GM23338 (cell line): ENCODE measurements at regions not wholly inside any gene's neighbourhood (a gene's known extent, or its start where the extent isn't known, plus 50 kb on each side); places are given as distances from the start of the nearest gene placed in this dataset.

Experiments
- ATAC-seq: fragments of 200-7000 bp; cut with Tn5 transposase; 3 replicates; pipeline ENCODE4 v1.9.1; 2020
- DNase-seq: peaks from one replicate; pipeline ENCODE4 v3.0.0-alpha.2; 2015; ENCODE audit warnings: low spot score
- H2AFZ ChIP-seq: fragments of 200-600 bp; sonication (generic); 2 replicates; pipeline ENCODE4 v1.8.0; 2016; ENCODE audit warnings: antibody characterized with exemption, mild to moderate bottlenecking, moderate library complexity
- H3F3A ChIP-seq: fragments of 200-600 bp; sonication (generic); replicated peaks from 2 replicates; pipeline ENCODE4 v1.8.0; 2017; ENCODE audit warnings: antibody characterized with exemption, mixed run types, low read depth
- H3K27ac ChIP-seq: fragments of 200-600 bp; sonication (generic); 2 replicates; pipeline ENCODE4 v1.6.1; 2016; ENCODE audit warnings: low read depth
- H3K27me3 ChIP-seq: fragments of 200-600 bp; sonication (generic); 2 replicates; pipeline ENCODE4 v1.8.0; 2016; ENCODE audit warnings: mild to moderate bottlenecking, mixed run types, moderate library complexity; ENCODE audit not compliant: insufficient read depth
- H3K36me3 ChIP-seq: fragments of 200-600 bp; sonication (generic); 2 replicates; pipeline ENCODE4 v1.8.0; 2016; ENCODE audit warnings: mild to moderate bottlenecking; ENCODE audit not compliant: insufficient read depth
- H3K4me1 ChIP-seq: fragments of 200-600 bp; sonication (generic); 2 replicates; pipeline ENCODE4 v1.8.0; 2016; ENCODE audit warnings: mild to moderate bottlenecking, moderate library complexity; ENCODE audit not compliant: insufficient read depth
- H3K4me2 ChIP-seq: fragments of 200-600 bp; sonication (generic); 2 replicates; pipeline ENCODE4 v1.7.1; 2017; ENCODE audit warnings: mixed run types
- H3K4me3 ChIP-seq: fragments of 200-600 bp; sonication (generic); 2 replicates; pipeline ENCODE4 v1.6.1; 2016; ENCODE audit warnings: mixed run types
- H3K79me2 ChIP-seq: fragments of 200-600 bp; sonication (generic); replicated peaks from 2 replicates; pipeline ENCODE4 v1.8.0; 2017; ENCODE audit warnings: mild to moderate bottlenecking; ENCODE audit not compliant: insufficient read depth
- H3K9me2 ChIP-seq: fragments of 200-600 bp; sonication (generic); 2 replicates; pipeline ENCODE4 v1.8.0; 2017; ENCODE audit not compliant: insufficient read depth
- H4K20me1 ChIP-seq: fragments of 200-600 bp; sonication (generic); replicated peaks from 2 replicates; pipeline ENCODE4 v1.8.0; 2017; ENCODE audit warnings: mild to moderate bottlenecking; ENCODE audit not compliant: insufficient read depth
- H3K27ac Mint-ChIP-seq: 2 replicates; pipeline ENCODE4 v1.8.0; 2020; ENCODE audit warnings: inconsistent platforms, mild to moderate bottlenecking, moderate library complexity, mixed read lengths
- H3K27me3 Mint-ChIP-seq: 3 replicates; pipeline ENCODE4 v1.8.0; 2022; ENCODE audit warnings: low read depth, mild to moderate bottlenecking, moderate library complexity, mixed read lengths, inconsistent platforms; ENCODE audit not compliant: insufficient read depth, poor library complexity
- H3K36me3 Mint-ChIP-seq: 3 replicates; pipeline ENCODE4 v1.8.0; 2021; ENCODE audit warnings: low read depth, mild to moderate bottlenecking, inconsistent platforms, moderate library complexity, mixed read lengths
- H3K4me1 Mint-ChIP-seq: 3 replicates; pipeline ENCODE4 v1.8.0; 2020; ENCODE audit warnings: mild to moderate bottlenecking, inconsistent platforms, mixed read lengths
- H3K4me3 Mint-ChIP-seq: 3 replicates; pipeline ENCODE4 v1.8.0; 2021; ENCODE audit warnings: moderate library complexity, mild to moderate bottlenecking, inconsistent platforms, mixed read lengths
- H3K9me3 Mint-ChIP-seq: 3 replicates; pipeline ENCODE4 v1.8.0; 2020; ENCODE audit warnings: moderate library complexity, mild to moderate bottlenecking, inconsistent platforms, mixed read lengths
- CREB1 ChIP-seq: fragments of 250-450 bp; sonication (Bioruptor Pico); IDR thresholded peaks from 2 replicates; pipeline ENCODE4 v1.5.0; 2020; ENCODE audit warnings: low read depth, mild to moderate bottlenecking, moderate library complexity
- EZH2 ChIP-seq: fragments of 200-600 bp; sonication (generic); IDR thresholded peaks from one replicate; pipeline ENCODE4 v1.8.0; 2017; ENCODE audit warnings: antibody characterized with exemption, mild to moderate bottlenecking, low read depth; ENCODE audit not compliant: unreplicated experiment
- EZH2phosphoT487 ChIP-seq: fragments of 200-600 bp; sonication (generic); IDR thresholded peaks from one replicate; pipeline ENCODE4 v1.8.1; 2018; ENCODE audit warnings: antibody characterized with exemption; ENCODE audit not compliant: unreplicated experiment
- JUNB ChIP-seq: IDR thresholded peaks from one replicate; pipeline ENCODE4 v1.6.1; 2016; ENCODE audit warnings: antibody characterized with exemption; ENCODE audit not compliant: unreplicated experiment
- NANOG ChIP-seq: IDR thresholded peaks from 2 replicates; pipeline ENCODE4 v1.6.1; 2016; ENCODE audit warnings: antibody characterized with exemption, borderline replicate concordance
- POLR2AphosphoS5 ChIP-seq: IDR thresholded peaks from 2 replicates; pipeline ENCODE4 v1.6.1; 2016; ENCODE audit warnings: antibody characterized with exemption, low read depth
- STAT1 ChIP-seq: IDR thresholded peaks from one replicate; pipeline ENCODE4 v1.6.1; 2016; ENCODE audit warnings: antibody characterized with exemption; ENCODE audit not compliant: unreplicated experiment
- ZNF114 ChIP-seq: fragments of 250-450 bp; sonication (Bioruptor Pico); IDR thresholded peaks from 2 replicates; pipeline ENCODE4 v1.5.0; 2020; ENCODE audit warnings: mild to moderate bottlenecking, moderate library complexity
- ZNF331 ChIP-seq: fragments of 250-450 bp; sonication (Bioruptor Pico); IDR thresholded peaks from 2 replicates; pipeline ENCODE4 v1.5.0; 2020; ENCODE audit warnings: low read depth, mild to moderate bottlenecking, moderate library complexity
- TF ChIP-seq, protein P1 (sequence below): fragments of 250-450 bp; sonication (Bioruptor Pico); IDR thresholded peaks from 2 replicates; pipeline ENCODE4 v1.5.0; 2020; ENCODE audit warnings: mild to moderate bottlenecking, moderate library complexity
- TF ChIP-seq, protein P2 (sequence below): IDR thresholded peaks from 2 replicates; pipeline ENCODE4 v1.6.1; 2016; ENCODE audit warnings: antibody characterized with exemption
- TF ChIP-seq, protein P3 (sequence below), 2 experiments: fragments of 200-600 bp in 1 of 2; sonication (generic) in 1 of 2; conservative IDR thresholded peaks; 2 replicates each; pipeline versions ENCODE4 v1.5.1 to v1.6.1; 2016 to 2017; ENCODE audit warnings: antibody characterized with exemption in 2 of 2, low read depth in 2 of 2, mild to moderate bottlenecking in 2 of 2, moderate library complexity in 1 of 2
- TF ChIP-seq, protein P4 (sequence below): IDR thresholded peaks from one replicate; pipeline ENCODE4 v1.6.1; 2018; ENCODE audit warnings: antibody characterized with exemption; ENCODE audit not compliant: unreplicated experiment

DNA sequence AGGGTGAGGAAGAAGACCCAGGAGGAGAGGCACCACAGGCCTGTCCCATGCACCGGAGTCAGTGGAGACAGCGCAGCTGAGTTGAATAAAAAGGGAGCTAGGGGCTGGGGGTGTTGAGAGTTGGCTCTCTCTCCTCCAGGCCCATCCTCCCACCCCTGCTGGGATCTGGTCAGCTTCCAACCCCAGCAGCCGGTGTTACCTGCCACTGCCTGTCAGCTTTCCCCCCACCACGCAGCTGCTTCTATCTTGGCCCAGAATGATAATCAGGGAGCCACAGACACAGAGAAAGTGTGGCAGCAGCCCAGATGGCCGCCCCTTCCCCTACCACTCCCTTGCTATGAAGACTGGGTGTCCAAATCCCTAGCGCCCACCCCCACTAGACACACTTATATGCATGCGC is 120.6 kb upstream of the RPL38 start:
- no peaks in the 10 kb centered on the region; the same call in 2 of the 3 replicates for H3K4me1 Mint-ChIP-seq
- H4K20me1 ChIP-seq, result no peaks in the 10 kb centered on the region
- H2AFZ ChIP-seq, result no peak overlapping the region
- no peaks in the 10 kb centered on the region for H3K79me2 ChIP-seq
- peaks cover 3% of the 10 kb centered on the region for H3K27me3 Mint-ChIP-seq
- H3K4me3 ChIP-seq, result no peak overlapping the region
- H3K36me3 ChIP-seq, result no peaks in the 10 kb centered on the region
- ATAC-seq (no peak), DNase-seq (no peak)
- no peaks in the 10 kb centered on the region for H3K36me3 Mint-ChIP-seq
- TF ChIP-seq ZNF331 (CRISPR knock-in tag) (no peak), NANOG (no peak), EZH2 (no peak), CREB1 (CRISPR knock-in tag) (no peak), JUNB (no peak), EZH2phosphoT487 (no peak), POLR2AphosphoS5 (no peak), STAT1 (no peak), ZNF114 (CRISPR knock-in tag) (no peak)
- TF ChIP-seq, protein P1, sequence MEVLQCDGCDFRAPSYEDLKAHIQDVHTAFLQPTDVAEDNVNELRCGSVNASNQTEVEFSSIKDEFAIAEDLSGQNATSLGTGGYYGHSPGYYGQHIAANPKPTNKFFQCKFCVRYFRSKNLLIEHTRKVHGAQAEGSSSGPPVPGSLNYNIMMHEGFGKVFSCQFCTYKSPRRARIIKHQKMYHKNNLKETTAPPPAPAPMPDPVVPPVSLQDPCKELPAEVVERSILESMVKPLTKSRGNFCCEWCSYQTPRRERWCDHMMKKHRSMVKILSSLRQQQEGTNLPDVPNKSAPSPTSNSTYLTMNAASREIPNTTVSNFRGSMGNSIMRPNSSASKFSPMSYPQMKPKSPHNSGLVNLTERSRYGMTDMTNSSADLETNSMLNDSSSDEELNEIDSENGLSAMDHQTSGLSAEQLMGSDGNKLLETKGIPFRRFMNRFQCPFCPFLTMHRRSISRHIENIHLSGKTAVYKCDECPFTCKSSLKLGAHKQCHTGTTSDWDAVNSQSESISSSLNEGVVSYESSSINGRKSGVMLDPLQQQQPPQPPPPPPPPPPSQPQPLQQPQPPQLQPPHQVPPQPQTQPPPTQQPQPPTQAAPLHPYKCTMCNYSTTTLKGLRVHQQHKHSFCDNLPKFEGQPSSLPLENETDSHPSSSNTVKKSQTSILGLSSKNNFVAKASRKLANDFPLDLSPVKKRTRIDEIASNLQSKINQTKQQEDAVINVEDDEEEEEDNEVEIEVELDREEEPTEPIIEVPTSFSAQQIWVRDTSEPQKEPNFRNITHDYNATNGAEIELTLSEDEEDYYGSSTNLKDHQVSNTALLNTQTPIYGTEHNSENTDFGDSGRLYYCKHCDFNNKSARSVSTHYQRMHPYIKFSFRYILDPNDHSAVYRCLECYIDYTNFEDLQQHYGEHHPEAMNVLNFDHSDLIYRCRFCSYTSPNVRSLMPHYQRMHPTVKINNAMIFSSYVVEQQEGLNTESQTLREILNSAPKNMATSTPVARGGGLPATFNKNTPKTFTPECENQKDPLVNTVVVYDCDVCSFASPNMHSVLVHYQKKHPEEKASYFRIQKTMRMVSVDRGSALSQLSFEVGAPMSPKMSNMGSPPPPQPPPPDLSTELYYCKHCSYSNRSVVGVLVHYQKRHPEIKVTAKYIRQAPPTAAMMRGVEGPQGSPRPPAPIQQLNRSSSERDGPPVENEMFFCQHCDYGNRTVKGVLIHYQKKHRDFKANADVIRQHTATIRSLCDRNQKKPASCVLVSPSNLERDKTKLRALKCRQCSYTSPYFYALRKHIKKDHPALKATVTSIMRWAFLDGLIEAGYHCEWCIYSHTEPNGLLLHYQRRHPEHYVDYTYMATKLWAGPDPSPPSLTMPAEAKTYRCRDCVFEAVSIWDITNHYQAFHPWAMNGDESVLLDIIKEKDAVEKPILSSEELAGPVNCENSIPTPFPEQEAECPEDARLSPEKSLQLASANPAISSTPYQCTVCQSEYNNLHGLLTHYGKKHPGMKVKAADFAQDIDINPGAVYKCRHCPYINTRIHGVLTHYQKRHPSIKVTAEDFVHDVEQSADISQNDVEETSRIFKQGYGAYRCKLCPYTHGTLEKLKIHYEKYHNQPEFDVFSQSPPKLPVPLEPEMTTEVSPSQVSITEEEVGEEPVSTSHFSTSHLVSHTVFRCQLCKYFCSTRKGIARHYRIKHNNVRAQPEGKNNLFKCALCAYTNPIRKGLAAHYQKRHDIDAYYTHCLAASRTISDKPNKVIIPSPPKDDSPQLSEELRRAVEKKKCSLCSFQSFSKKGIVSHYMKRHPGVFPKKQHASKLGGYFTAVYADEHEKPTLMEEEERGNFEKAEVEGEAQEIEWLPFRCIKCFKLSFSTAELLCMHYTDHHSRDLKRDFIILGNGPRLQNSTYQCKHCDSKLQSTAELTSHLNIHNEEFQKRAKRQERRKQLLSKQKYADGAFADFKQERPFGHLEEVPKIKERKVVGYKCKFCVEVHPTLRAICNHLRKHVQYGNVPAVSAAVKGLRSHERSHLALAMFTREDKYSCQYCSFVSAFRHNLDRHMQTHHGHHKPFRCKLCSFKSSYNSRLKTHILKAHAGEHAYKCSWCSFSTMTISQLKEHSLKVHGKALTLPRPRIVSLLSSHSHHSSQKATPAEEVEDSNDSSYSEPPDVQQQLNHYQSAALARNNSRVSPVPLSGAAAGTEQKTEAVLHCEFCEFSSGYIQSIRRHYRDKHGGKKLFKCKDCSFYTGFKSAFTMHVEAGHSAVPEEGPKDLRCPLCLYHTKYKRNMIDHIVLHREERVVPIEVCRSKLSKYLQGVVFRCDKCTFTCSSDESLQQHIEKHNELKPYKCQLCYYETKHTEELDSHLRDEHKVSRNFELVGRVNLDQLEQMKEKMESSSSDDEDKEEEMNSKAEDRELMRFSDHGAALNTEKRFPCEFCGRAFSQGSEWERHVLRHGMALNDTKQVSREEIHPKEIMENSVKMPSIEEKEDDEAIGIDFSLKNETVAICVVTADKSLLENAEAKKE, result no peak
- TF ChIP-seq, protein P2, sequence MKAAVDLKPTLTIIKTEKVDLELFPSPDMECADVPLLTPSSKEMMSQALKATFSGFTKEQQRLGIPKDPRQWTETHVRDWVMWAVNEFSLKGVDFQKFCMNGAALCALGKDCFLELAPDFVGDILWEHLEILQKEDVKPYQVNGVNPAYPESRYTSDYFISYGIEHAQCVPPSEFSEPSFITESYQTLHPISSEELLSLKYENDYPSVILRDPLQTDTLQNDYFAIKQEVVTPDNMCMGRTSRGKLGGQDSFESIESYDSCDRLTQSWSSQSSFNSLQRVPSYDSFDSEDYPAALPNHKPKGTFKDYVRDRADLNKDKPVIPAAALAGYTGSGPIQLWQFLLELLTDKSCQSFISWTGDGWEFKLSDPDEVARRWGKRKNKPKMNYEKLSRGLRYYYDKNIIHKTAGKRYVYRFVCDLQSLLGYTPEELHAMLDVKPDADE, result no peak
- TF ChIP-seq, protein P3, sequence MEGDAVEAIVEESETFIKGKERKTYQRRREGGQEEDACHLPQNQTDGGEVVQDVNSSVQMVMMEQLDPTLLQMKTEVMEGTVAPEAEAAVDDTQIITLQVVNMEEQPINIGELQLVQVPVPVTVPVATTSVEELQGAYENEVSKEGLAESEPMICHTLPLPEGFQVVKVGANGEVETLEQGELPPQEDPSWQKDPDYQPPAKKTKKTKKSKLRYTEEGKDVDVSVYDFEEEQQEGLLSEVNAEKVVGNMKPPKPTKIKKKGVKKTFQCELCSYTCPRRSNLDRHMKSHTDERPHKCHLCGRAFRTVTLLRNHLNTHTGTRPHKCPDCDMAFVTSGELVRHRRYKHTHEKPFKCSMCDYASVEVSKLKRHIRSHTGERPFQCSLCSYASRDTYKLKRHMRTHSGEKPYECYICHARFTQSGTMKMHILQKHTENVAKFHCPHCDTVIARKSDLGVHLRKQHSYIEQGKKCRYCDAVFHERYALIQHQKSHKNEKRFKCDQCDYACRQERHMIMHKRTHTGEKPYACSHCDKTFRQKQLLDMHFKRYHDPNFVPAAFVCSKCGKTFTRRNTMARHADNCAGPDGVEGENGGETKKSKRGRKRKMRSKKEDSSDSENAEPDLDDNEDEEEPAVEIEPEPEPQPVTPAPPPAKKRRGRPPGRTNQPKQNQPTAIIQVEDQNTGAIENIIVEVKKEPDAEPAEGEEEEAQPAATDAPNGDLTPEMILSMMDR (conservative IDR thresholded peaks at IDR 0.05; ENCODE audit: low read depth in 2 of 2), result no peak
- TF ChIP-seq, protein P4, sequence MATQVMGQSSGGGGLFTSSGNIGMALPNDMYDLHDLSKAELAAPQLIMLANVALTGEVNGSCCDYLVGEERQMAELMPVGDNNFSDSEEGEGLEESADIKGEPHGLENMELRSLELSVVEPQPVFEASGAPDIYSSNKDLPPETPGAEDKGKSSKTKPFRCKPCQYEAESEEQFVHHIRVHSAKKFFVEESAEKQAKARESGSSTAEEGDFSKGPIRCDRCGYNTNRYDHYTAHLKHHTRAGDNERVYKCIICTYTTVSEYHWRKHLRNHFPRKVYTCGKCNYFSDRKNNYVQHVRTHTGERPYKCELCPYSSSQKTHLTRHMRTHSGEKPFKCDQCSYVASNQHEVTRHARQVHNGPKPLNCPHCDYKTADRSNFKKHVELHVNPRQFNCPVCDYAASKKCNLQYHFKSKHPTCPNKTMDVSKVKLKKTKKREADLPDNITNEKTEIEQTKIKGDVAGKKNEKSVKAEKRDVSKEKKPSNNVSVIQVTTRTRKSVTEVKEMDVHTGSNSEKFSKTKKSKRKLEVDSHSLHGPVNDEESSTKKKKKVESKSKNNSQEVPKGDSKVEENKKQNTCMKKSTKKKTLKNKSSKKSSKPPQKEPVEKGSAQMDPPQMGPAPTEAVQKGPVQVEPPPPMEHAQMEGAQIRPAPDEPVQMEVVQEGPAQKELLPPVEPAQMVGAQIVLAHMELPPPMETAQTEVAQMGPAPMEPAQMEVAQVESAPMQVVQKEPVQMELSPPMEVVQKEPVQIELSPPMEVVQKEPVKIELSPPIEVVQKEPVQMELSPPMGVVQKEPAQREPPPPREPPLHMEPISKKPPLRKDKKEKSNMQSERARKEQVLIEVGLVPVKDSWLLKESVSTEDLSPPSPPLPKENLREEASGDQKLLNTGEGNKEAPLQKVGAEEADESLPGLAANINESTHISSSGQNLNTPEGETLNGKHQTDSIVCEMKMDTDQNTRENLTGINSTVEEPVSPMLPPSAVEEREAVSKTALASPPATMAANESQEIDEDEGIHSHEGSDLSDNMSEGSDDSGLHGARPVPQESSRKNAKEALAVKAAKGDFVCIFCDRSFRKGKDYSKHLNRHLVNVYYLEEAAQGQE, result no peak
- no peak overlapping the region for H3K4me2 ChIP-seq
- no peaks in the 10 kb centered on the region for H3F3A ChIP-seq
- H3K4me1 ChIP-seq, result no peaks in the 10 kb centered on the region
- no peak overlapping the region for H3K27ac ChIP-seq
- H3K9me3 Mint-ChIP-seq, result peaks cover 11% of the 10 kb centered on the region
- H3K9me2 ChIP-seq, result no peaks in the 10 kb centered on the region
- H3K27ac Mint-ChIP-seq, result no peak overlapping the region
- no peak overlapping the region for H3K4me3 Mint-ChIP-seq
- no peaks in the 10 kb centered on the region for H3K27me3 ChIP-seq
